NT2/D1 (cell line): ENCODE measurements at regions not wholly inside any gene's neighbourhood (a gene's known extent, or its start where the extent isn't known, plus 50 kb on each side); places are given as distances from the start of the nearest gene placed in this dataset.

Experiments used
- DNase-seq: peaks from one replicate; pipeline ENCODE4 v3.0.0-alpha.2; 2011; ENCODE audit warnings: low read depth, low spot score
- H3K27me3 ChIP-seq: 2 replicates; pipeline ENCODE4 v1.6.0; 2011; ENCODE audit warnings: mild to moderate bottlenecking; ENCODE audit not compliant: insufficient read length, insufficient read depth
- H3K36me3 ChIP-seq: 2 replicates; pipeline ENCODE4 v1.6.1; 2011; ENCODE audit warnings: mild to moderate bottlenecking, low read length, mixed read lengths; ENCODE audit not compliant: insufficient read depth, insufficient read length
- H3K4me1 ChIP-seq: 2 replicates; pipeline ENCODE4 v1.5.1; 2011; ENCODE audit not compliant: insufficient read depth, insufficient read length
- H3K4me3 ChIP-seq: 2 replicates; pipeline ENCODE4 v1.5.1; 2011; ENCODE audit warnings: low read depth; ENCODE audit not compliant: insufficient read length
- H3K9ac ChIP-seq: 2 replicates; pipeline ENCODE4 v1.6.0; 2011; ENCODE audit warnings: low read depth; ENCODE audit not compliant: insufficient read length
- H3K9me3 ChIP-seq: 2 replicates; pipeline ENCODE4 v1.5.1; 2011; ENCODE audit warnings: mild to moderate bottlenecking, low read length; ENCODE audit not compliant: insufficient read depth
- SUZ12 ChIP-seq: IDR thresholded peaks from 2 replicates; pipeline ENCODE4 v1.6.1; 2011; ENCODE audit not compliant: insufficient read length, insufficient read depth; ENCODE audit errors: extremely low read depth
- YY1 ChIP-seq: IDR thresholded peaks from 2 replicates; pipeline ENCODE4 v1.6.1; 2011; ENCODE audit not compliant: insufficient read length, insufficient read depth
- ZNF274 ChIP-seq: IDR thresholded peaks from 2 replicates; pipeline ENCODE4 v1.6.1; 2011; ENCODE audit warnings: mild to moderate bottlenecking, low read depth, low read length

- no peak for DNase-seq
- Histone ChIP-seq H3K9ac (no peak overlapping the region), H3K9me3 (no peaks in the 10 kb centered on the region), H3K4me3 (no peak overlapping the region), H3K4me1 (no peaks in the 10 kb centered on the region), H3K27me3 (no peaks in the 10 kb centered on the region), H3K36me3 (no peaks in the 10 kb centered on the region)
- TF ChIP-seq SUZ12 (no peak), ZNF274 (no peak), YY1 (no peak)
Observed at GRCh38 chr7:24175603-24176002, 108.4 kb upstream of the NPY start.

- no peaks in the 10 kb centered on the region for H3K36me3 ChIP-seq
- DNase-seq = no peak
- no peak overlapping the region for H3K4me3 ChIP-seq
- no peaks in the 10 kb centered on the region for H3K9me3 ChIP-seq
- TF ChIP-seq ZNF274 (no peak), YY1 (no peak), SUZ12 (no peak)
- no peaks in the 10 kb centered on the region for H3K4me1 ChIP-seq
- no peak overlapping the region for H3K9ac ChIP-seq
- no peaks in the 10 kb centered on the region for H3K27me3 ChIP-seq
Observed at GRCh38 chr7:24178811-24179570, 105.0 kb upstream of the NPY start.

GRCh38 chr7:24191362-24191761, 92.6 kb upstream of the NPY start:
- Histone ChIP-seq H3K4me1 (no peaks in the 10 kb centered on the region), H3K9ac (no peak overlapping the region), H3K4me3 (no peak overlapping the region), H3K9me3 (no peaks in the 10 kb centered on the region), H3K36me3 (no peaks in the 10 kb centered on the region), H3K27me3 (no peaks in the 10 kb centered on the region)
- no peak for DNase-seq
- TF ChIP-seq ZNF274 = no peak
- TF ChIP-seq SUZ12 = no peak

- Histone ChIP-seq H3K9ac (no peak overlapping the region), H3K27me3 (no peaks in the 10 kb centered on the region), H3K9me3 (no peaks in the 10 kb centered on the region), H3K36me3 (no peaks in the 10 kb centered on the region), H3K4me1 (no peaks in the 10 kb centered on the region), H3K4me3 (no peak overlapping the region)
- no peak for DNase-seq
- no peak for TF ChIP-seq YY1
- TF ChIP-seq SUZ12 = no peak
- no peak for TF ChIP-seq ZNF274
Observed at GRCh38 chr7:24192053-24192452, 91.9 kb upstream of the NPY start.

GRCh38 chr7:24192691-24193090, 91.3 kb upstream of the NPY start:
- Histone ChIP-seq H3K36me3 (no peaks in the 10 kb centered on the region), H3K27me3 (no peaks in the 10 kb centered on the region), H3K4me3 (no peak overlapping the region), H3K9ac (no peak overlapping the region), H3K9me3 (no peaks in the 10 kb centered on the region), H3K4me1 (no peaks in the 10 kb centered on the region)
- no peak for DNase-seq
- TF ChIP-seq SUZ12 (no peak), ZNF274 (no peak), YY1 (no peak)

- H3K4me1 ChIP-seq = no peaks in the 10 kb centered on the region
- no peaks in the 10 kb centered on the region for H3K9me3 ChIP-seq
- no peaks in the 10 kb centered on the region for H3K36me3 ChIP-seq
- TF ChIP-seq SUZ12 = no peak
- TF ChIP-seq ZNF274 = no peak
- no peak for TF ChIP-seq YY1
- no peak overlapping the region for H3K4me3 ChIP-seq
- no peaks in the 10 kb centered on the region for H3K27me3 ChIP-seq
- DNase-seq = no peak
- H3K9ac ChIP-seq = no peak overlapping the region
Observed at GRCh38 chr7:24197852-24198251, 86.1 kb upstream of the NPY start.

- no peaks in the 10 kb centered on the region for H3K27me3 ChIP-seq
- no peak for DNase-seq
- no peak overlapping the region for H3K9ac ChIP-seq
- H3K4me3 ChIP-seq = no peak overlapping the region
- TF ChIP-seq ZNF274 (no peak), SUZ12 (no peak), YY1 (no peak)
- H3K4me1 ChIP-seq = no peaks in the 10 kb centered on the region
- H3K9me3 ChIP-seq = no peaks in the 10 kb centered on the region
- H3K36me3 ChIP-seq = no peaks in the 10 kb centered on the region
Observed at GRCh38 chr7:24199978-24200377, 84.0 kb upstream of the NPY start.
